Coronary artery (tissue), 2 donors: ENCODE measurements at regions not wholly inside any gene's neighbourhood (a gene's known extent, or its start where the extent isn't known, plus 50 kb on each side); places are given as distances from the start of the nearest gene placed in this dataset.

Source experiments
- DNase-seq: peaks from one replicate; pipeline ENCODE4 v3.0.0-alpha.2; 2017; ENCODE audit warnings: low spot score
- H3K27ac ChIP-seq, 2 donors: fragments of 200-600 bp; sonication (generic); one replicate each; pipeline ENCODE4 v1.5.1; 2016 to 2019
- H3K4me3 ChIP-seq: fragments of 200-600 bp; sonication (generic); 2 replicates; pipeline ENCODE4 v1.5.1; 2016; ENCODE audit warnings: mild to moderate bottlenecking, moderate library complexity
- TF ChIP-seq, protein P1 (sequence below): fragments of 200-600 bp; sonication (generic); IDR thresholded peaks from one replicate; pipeline ENCODE4 v1.5.1; 2019; ENCODE audit warnings: antibody characterized with exemption

DNA sequence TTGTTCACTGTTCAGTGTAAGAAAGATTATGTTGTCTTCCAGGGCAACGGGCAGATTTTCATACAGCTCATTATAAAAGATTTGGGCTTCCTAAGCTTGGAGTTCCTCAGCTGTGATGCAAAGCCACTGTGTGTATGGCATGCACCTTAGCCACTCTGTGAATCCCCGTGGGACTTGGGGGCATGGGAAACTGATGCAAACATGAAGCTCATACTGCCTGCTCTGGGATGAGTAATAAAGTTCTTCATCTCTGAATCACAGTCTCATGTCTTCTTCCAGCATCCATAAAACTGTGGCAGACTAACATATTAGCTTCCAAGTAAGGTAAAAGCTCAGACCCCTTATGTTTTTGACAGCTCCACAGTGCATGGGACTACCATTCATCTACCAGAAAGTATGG, 154.3 kb upstream of the RORA start:
- Histone ChIP-seq H3K4me3 (no peak overlapping the region), H3K27ac (no peak overlapping the region)
- TF ChIP-seq, protein P1, sequence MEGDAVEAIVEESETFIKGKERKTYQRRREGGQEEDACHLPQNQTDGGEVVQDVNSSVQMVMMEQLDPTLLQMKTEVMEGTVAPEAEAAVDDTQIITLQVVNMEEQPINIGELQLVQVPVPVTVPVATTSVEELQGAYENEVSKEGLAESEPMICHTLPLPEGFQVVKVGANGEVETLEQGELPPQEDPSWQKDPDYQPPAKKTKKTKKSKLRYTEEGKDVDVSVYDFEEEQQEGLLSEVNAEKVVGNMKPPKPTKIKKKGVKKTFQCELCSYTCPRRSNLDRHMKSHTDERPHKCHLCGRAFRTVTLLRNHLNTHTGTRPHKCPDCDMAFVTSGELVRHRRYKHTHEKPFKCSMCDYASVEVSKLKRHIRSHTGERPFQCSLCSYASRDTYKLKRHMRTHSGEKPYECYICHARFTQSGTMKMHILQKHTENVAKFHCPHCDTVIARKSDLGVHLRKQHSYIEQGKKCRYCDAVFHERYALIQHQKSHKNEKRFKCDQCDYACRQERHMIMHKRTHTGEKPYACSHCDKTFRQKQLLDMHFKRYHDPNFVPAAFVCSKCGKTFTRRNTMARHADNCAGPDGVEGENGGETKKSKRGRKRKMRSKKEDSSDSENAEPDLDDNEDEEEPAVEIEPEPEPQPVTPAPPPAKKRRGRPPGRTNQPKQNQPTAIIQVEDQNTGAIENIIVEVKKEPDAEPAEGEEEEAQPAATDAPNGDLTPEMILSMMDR: no peak
- no peak for DNase-seq

DNA sequence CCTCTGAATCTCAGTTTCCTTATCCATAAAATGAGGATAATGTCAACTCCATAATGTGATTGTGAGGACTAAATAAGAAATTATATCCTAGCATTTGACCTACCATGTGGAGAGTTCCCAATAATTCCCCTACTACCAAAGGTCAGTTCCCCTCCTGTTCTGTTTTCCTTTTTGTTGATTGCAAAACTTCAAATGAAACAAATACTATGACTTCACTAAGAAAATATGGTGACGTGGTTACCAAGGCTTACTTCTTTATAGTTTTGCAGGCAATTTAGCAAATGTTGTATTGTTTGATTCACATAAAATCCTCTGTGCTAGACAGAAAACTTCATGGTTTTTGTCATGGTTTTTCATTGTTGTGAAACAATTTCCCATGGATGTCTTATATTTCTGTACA, 153.8 kb upstream of the RORA start:
- Histone ChIP-seq H3K4me3 (no peak overlapping the region), H3K27ac (no peak overlapping the region)
- DNase-seq: no peak
- TF ChIP-seq, protein P1: no peak

DNA sequence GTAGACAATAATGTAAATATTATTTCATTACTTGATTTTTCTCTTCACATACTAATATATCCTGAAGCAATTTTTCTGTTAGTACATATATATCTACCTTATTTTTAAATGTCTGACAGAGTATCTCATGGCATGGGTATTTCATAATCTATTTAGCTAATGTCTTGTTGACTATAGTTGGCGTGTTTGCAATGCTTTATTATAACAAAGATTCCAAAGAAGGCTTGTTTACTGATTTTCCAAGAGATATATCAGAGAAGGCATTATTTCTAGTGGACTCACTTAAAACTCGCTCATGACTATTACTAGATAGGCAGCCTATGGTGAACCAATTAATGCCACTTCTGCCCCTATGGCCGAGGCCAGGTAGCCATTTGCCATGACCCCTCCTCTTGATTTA, 152.4 kb upstream of the RORA start:
- TF ChIP-seq, protein P1: no peak
- no peak overlapping the region for H3K27ac ChIP-seq
- no peak for DNase-seq
- no peak overlapping the region for H3K4me3 ChIP-seq

DNA sequence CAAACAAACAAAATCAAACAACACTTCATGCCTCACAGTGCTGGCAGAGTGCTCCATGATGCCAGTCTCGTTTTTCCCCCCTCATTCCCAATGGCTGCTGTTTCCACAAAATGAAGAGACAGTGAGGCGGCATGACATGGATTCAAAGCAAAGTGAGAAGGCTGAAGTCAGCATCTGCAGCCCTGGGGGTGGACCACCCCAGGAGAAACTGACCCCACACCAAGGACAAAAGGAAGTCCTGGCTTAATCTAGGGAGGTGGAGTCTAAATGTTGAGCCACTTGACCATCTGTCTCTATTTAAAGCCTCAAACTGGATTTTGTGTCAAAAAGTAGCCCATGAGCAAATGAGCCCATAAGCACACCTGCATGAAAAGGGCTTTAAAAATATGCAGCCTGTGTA, 151.2 kb upstream of the RORA start:
- DNase-seq: no peak
- TF ChIP-seq, protein P1: no peak
- Histone ChIP-seq H3K27ac (no peak overlapping the region), H3K4me3 (no peak overlapping the region)

DNA sequence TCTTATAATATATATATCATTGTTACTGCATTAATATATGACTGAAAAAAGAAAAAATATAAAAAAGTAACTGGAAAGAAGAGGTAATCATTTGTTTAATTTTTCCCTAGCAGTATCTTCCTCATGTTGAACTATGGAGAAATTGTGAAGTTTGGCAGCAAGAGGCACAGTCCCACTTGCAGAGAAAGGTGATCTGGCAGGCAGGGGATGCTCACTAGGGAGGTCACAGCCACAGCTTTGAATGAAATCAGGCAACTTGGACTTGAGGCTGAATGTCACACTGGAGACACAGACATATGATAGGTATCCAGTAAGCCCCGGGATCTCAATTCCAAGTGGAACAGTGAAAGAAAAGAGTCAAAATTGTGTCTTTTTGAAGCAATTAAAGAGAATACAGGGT, 149.9 kb upstream of the RORA start:
- TF ChIP-seq, protein P1: no peak
- H3K4me3 ChIP-seq: no peak overlapping the region
- H3K27ac ChIP-seq: no peak overlapping the region
- DNase-seq: no peak

DNA sequence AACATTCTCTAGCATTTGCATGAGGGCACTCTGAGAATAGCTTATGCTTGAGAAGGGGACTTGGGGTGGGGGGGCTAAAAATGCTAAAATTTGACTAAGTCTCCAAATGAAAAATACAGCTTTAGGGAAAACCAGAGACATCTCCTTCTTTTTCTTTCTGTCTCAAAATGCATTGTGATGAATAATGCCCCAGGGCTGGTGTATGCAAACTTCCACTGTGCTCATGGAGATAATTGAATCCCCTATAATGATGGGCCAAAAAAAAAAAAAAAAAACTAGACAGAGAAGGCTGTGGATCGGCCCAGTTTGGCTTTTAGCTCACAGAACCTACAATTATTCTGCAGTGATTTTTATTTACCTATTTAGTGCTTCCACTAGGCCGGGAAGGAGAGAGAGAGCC, 147.9 kb upstream of the RORA start:
- no peak overlapping the region for H3K4me3 ChIP-seq
- TF ChIP-seq, protein P1: no peak
- no peak overlapping the region for H3K27ac ChIP-seq
- DNase-seq: no peak

DNA sequence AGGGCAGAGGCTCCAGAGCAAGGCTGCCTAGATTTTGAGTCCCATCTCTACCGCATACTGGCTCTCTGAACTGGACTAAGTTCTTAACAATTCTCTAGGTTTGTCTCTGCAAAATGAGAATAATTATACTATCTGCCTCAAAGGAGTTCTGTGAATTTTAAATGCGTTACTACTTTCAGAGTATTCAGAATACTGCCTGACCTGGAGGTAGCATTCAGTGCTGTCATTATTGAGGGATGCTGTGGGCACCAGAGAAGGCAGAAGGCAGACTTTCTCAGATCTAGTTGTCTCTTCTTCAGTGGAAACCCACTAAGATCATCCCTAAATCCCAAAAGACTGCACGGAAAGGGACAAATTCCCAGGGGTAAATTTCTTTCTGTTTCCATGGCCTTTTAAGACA, 147.4 kb upstream of the RORA start:
- Histone ChIP-seq H3K27ac (no peak overlapping the region), H3K4me3 (no peak overlapping the region)
- no peak for DNase-seq
- TF ChIP-seq, protein P1: no peak
